Smooth muscle cell (in vitro differentiated cells): ENCODE measurements at regions not wholly inside any gene's neighbourhood (a gene's known extent, or its start where the extent isn't known, plus 50 kb on each side); places are given as distances from the start of the nearest gene placed in this dataset.

Experiments used
- DNase-seq: peaks from one replicate; lab custom pipeline; 2025; ENCODE audit not compliant: unreplicated experiment; lab: John Stamatoyannopoulos, UW
- H2AFZ ChIP-seq: fragments of 200-600 bp; sonication (generic); 2 replicates; pipeline ENCODE4 v1.6.0; 2016; ENCODE audit warnings: antibody characterized with exemption, low read depth, mild to moderate bottlenecking
- H3F3A ChIP-seq: fragments of 200-600 bp; sonication (generic); 2 replicates; pipeline ENCODE4 v1.6.0; 2017; ENCODE audit warnings: antibody characterized with exemption, low read depth
- H3K27ac ChIP-seq: fragments of 200-600 bp; sonication (generic); 2 replicates; pipeline ENCODE4 v1.5.1; 2016; ENCODE audit warnings: low read depth, mild to moderate bottlenecking
- H3K27me3 ChIP-seq: fragments of 200-600 bp; sonication (generic); 2 replicates; pipeline ENCODE4 v1.6.1; 2016; ENCODE audit warnings: low read depth, mild to moderate bottlenecking
- H3K36me3 ChIP-seq: fragments of 200-600 bp; sonication (generic); 2 replicates; pipeline ENCODE4 v1.5.1; 2016; ENCODE audit warnings: low read depth
- H3K4me1 ChIP-seq: fragments of 200-600 bp; sonication (generic); 2 replicates; pipeline ENCODE4 v1.5.1; 2016; ENCODE audit warnings: low read depth
- H3K4me2 ChIP-seq: fragments of 200-600 bp; sonication (generic); 2 replicates; pipeline ENCODE4 v1.6.0; 2016; ENCODE audit warnings: mild to moderate bottlenecking
- H3K4me3 ChIP-seq: fragments of 200-600 bp; sonication (generic); 2 replicates; pipeline ENCODE4 v1.5.1; 2016; ENCODE audit warnings: mild to moderate bottlenecking
- H3K79me2 ChIP-seq: fragments of 200-600 bp; sonication (generic); 2 replicates; pipeline ENCODE4 v1.6.0; 2016; ENCODE audit warnings: low read depth, mild to moderate bottlenecking
- H3K9ac ChIP-seq: fragments of 200-600 bp; sonication (generic); 2 replicates; pipeline ENCODE4 v1.6.0; 2016; ENCODE audit warnings: low read depth
- H3K9me3 ChIP-seq: fragments of 200-600 bp; sonication (generic); replicated peaks from 2 replicates; pipeline ENCODE4 v1.5.1; 2016; ENCODE audit warnings: low read depth
- H4K20me1 ChIP-seq: fragments of 200-600 bp; sonication (generic); 2 replicates; pipeline ENCODE4 v1.6.0; 2016; ENCODE audit warnings: low read depth
- WGBS: methylation state at CpG from one replicate; pipeline ENCODE4 v1.1.7; 2016; ENCODE audit warnings: low lambda C conversion rate; 5-methylcytosine and 5-hydroxymethylcytosine counted together
- TF ChIP-seq, protein P1 (sequence below): fragments of 200-600 bp; sonication (generic); IDR thresholded peaks from 2 replicates; pipeline ENCODE4 v1.5.1; 2017; ENCODE audit warnings: borderline replicate concordance, mild to moderate bottlenecking, antibody characterized with exemption; ENCODE audit not compliant: insufficient read depth, poor library complexity, severe bottlenecking

DNA sequence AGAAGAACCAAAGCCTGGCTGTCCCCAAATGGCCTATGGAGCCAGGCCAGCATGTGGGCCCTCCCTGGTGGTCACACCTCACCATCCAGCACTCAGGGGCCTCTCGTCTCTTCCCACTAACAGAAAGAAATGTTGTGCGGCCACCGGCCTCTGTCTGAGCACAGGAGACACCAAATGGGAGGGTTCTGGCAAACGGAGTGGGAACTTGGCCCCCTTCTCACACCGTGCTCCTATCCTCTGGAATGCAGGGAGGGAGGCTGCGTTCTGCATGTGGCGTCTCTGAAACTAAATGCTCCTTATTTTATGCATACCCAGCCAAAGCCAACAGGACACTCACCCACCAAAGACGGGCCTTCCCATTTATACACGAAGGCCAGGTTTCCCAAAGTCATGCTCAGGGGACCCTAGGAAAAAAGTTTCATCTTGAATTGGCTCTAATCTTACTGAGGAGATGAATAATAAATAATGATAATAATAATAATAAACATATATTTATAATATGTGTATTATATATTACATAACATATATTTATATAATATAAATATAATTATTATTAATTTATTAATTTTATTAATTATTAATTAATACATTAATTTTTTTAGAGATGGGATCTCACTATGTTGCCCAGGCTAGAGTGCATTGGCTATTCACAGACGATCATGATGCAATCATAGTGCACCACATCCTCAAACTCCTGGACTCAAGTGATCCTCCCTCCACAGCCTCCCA lies 102.4 kb downstream of the FOXF2 start:
- no peak overlapping the region for H2AFZ ChIP-seq
- no peaks in the 10 kb centered on the region for H3K36me3 ChIP-seq
- no peaks in the 10 kb centered on the region for H4K20me1 ChIP-seq
- H3K4me3 ChIP-seq = no peak overlapping the region
- no peak overlapping the region for H3K4me2 ChIP-seq
- H3K79me2 ChIP-seq = no peaks in the 10 kb centered on the region
- H3K4me1 ChIP-seq = no peaks in the 10 kb centered on the region
- 92% methylated on average over 10 of the region's 10 CpGs for WGBS
- H3K27me3 ChIP-seq = no peaks in the 10 kb centered on the region
- no peak overlapping the region for H3K27ac ChIP-seq
- no peaks in the 10 kb centered on the region for H3K9me3 ChIP-seq
- no peaks in the 10 kb centered on the region for H3F3A ChIP-seq
- TF ChIP-seq, protein P1, sequence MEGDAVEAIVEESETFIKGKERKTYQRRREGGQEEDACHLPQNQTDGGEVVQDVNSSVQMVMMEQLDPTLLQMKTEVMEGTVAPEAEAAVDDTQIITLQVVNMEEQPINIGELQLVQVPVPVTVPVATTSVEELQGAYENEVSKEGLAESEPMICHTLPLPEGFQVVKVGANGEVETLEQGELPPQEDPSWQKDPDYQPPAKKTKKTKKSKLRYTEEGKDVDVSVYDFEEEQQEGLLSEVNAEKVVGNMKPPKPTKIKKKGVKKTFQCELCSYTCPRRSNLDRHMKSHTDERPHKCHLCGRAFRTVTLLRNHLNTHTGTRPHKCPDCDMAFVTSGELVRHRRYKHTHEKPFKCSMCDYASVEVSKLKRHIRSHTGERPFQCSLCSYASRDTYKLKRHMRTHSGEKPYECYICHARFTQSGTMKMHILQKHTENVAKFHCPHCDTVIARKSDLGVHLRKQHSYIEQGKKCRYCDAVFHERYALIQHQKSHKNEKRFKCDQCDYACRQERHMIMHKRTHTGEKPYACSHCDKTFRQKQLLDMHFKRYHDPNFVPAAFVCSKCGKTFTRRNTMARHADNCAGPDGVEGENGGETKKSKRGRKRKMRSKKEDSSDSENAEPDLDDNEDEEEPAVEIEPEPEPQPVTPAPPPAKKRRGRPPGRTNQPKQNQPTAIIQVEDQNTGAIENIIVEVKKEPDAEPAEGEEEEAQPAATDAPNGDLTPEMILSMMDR = no peak
- no peak overlapping the region for H3K9ac ChIP-seq
- no peak for DNase-seq

DNA sequence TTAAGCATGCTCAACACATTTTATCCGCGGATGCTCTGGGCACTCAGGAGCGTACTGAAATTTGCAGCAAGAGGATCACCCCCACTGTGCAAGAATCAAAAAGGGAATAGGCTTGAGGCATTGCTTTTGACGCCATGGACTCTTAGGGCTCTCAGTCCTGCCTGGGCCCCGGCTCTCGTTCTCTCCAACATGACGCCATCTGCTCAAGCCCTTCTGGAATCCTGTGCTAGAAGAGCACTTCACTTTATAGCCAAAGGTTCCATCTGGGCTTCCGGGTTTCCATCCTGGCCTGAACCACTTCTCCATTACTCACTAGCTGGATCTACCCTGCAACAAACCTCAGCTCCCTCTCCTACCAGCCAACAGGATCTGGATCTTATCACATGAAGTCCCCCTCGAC lies 105.3 kb downstream of the FOXF2 start:
- Histone ChIP-seq H3K79me2 (no peaks in the 10 kb centered on the region), H3K9ac (no peak overlapping the region), H3K36me3 (no peaks in the 10 kb centered on the region), H4K20me1 (no peaks in the 10 kb centered on the region), H3K4me2 (no peak overlapping the region), H3K4me1 (no peaks in the 10 kb centered on the region), H3K9me3 (no peaks in the 10 kb centered on the region), H2AFZ (no peak overlapping the region), H3K27me3 (no peaks in the 10 kb centered on the region), H3F3A (no peaks in the 10 kb centered on the region), H3K27ac (no peak overlapping the region), H3K4me3 (no peak overlapping the region)
- no peak for DNase-seq
- TF ChIP-seq, protein P1 = no peak
- 90% methylated on average over 9 of the region's 9 CpGs for WGBS

DNA sequence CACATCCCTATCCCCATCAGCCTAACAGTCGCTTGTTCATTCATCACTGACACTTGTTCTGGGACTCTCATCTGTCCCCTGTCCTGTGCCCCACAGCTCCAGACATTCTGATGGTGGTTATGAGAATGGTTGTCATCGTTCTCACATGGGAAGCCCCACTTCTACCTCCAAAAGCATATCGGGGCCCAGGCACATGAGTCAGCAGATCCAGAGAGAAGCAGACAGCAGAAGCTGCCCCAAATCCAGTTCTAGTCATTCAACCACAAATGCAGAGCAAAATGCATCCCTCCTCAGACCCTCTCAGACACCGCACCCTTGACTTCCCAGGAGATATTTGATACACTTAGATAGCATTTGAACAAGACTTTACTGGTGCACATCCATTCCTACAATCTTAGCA lies 106.0 kb downstream of the FOXF2 start:
- Histone ChIP-seq H3K36me3 (no peaks in the 10 kb centered on the region), H3K27me3 (no peaks in the 10 kb centered on the region), H3K4me3 (no peak overlapping the region), H3K79me2 (no peaks in the 10 kb centered on the region), H3K4me2 (no peak overlapping the region), H3K4me1 (no peaks in the 10 kb centered on the region), H3F3A (no peaks in the 10 kb centered on the region), H3K27ac (no peak overlapping the region), H3K9me3 (no peaks in the 10 kb centered on the region), H3K9ac (no peak overlapping the region), H2AFZ (no peak overlapping the region), H4K20me1 (no peaks in the 10 kb centered on the region)
- no peak for DNase-seq
- WGBS = 61% methylated on average over 4 of the region's 4 CpGs
- TF ChIP-seq, protein P1 = no peak

DNA sequence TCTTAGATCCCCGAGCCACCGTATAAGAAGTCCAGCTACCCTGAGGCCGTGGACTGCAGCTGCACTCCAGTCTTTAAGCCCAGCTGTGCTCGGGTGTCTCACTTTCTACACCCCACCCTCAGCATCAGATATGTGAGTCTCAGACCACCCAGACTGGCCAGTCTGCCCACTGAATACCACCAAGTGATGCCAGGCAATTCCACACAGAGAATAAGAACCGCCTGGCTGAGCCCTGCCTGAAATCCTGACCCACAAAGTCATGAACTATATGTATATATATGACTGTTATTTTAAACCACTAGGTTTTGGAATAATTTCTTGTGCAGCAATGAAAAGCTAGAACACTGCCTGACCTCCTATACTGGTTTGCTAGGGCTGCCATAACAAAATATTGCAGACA lies 106.7 kb downstream of the FOXF2 start:
- 89% methylated on average over 5 of the region's 5 CpGs for WGBS
- Histone ChIP-seq H3K27me3 (no peaks in the 10 kb centered on the region), H3K36me3 (no peaks in the 10 kb centered on the region), H3F3A (no peaks in the 10 kb centered on the region), H3K4me2 (no peak overlapping the region), H2AFZ (no peak overlapping the region), H3K4me3 (no peak overlapping the region), H3K27ac (no peak overlapping the region), H3K9me3 (no peaks in the 10 kb centered on the region), H3K9ac (no peak overlapping the region), H3K79me2 (no peaks in the 10 kb centered on the region), H4K20me1 (no peaks in the 10 kb centered on the region), H3K4me1 (no peaks in the 10 kb centered on the region)
- TF ChIP-seq, protein P1 = no peak
- DNase-seq = no peak
